ENCODE measurements at regions not wholly inside any gene's neighbourhood (a gene's known extent, or its start where the extent isn't known, plus 50 kb on each side); places are given as distances from the start of the nearest gene placed in this dataset.
"Not testable (repeated sequence)": the region's sequence is repeated elsewhere in the genome, so short reads cannot be mapped to it uniquely, and the experiment has no call there.

GRCh38 chr10:43922335-43923280, 273.9 kb upstream of the ZNF32 start:
- DNase-seq, result no peak

- DNase-seq, result no peak
Measured at GRCh38 chr10:43921881-43922280, 273.2 kb upstream of the ZNF32 start.

DNA sequence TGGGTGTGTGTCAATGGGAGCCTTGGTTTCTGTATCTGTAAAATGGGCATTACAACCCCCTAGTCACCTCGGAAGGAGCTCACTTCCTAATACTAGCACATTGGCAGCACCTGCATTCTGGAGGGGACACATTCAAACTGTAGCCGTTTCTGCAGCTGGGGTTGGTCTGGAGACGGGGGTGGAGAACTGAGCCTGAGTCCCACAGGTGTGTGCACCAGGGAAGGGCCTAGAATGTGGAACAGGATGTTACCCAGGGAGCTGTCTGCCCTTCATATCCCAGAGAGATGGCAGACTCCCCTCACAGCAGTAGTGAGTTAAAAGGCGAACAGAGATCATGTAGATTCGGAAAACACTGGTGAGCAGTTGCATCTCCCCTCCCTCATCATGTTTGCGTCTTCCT, 272.8 kb upstream of the ZNF32 start:
- DNase-seq, result no peak

- not testable (repeated sequence) for DNase-seq
Measured at GRCh38 chr10:43920236-43920758, 271.6 kb upstream of the ZNF32 start.

DNA sequence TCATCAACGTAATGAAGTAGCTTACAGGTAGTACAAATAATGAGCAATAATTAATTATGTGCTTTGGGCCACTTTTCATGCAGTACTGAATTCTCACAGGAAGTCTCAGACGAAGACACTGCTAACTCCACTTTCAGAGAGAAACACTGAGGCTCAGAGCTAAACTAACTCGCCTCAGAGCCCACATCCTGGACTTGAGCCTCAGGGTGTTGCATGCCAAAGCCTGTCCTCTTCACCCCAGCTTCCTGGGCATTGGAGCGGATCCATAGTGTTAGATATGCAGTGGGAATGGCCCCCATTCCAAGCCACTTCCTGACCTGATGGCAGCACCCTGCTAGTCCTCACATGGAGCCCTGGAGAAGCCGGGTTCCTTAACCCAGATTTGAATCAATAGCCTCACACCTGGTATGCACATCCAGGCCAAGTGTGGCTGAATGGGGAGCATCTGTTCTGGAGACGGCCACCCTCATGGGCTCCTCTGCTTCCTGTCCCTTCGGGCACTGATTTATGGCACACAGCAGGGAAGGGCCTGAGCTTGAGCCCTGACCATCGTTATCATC, 265.1 kb upstream of the ZNF32 start:
- DNase-seq, result no peak

DNA sequence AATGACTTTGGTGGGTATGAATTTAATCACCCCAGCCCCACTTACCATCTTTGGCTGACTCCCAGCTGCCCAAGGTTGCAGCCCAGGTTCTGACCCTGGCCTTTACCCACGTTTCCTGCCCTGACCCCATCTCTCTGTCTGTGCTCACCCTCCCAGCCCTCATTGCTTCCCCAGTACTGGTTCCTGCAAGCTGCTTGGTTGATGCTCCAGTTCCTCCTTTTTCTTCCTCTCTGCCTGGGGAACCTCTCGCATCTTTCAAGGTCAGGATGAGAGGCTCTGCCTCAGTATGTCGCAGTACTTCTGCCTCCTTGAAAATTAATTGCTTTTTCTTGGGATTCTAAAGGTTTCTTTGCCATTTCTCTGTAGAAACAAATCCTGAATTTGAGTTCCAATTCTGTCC, 263.8 kb upstream of the ZNF32 start:
- no peak for DNase-seq

GRCh38 chr10:43906490-43906889, 257.8 kb upstream of the ZNF32 start:
- no peak for DNase-seq

DNA sequence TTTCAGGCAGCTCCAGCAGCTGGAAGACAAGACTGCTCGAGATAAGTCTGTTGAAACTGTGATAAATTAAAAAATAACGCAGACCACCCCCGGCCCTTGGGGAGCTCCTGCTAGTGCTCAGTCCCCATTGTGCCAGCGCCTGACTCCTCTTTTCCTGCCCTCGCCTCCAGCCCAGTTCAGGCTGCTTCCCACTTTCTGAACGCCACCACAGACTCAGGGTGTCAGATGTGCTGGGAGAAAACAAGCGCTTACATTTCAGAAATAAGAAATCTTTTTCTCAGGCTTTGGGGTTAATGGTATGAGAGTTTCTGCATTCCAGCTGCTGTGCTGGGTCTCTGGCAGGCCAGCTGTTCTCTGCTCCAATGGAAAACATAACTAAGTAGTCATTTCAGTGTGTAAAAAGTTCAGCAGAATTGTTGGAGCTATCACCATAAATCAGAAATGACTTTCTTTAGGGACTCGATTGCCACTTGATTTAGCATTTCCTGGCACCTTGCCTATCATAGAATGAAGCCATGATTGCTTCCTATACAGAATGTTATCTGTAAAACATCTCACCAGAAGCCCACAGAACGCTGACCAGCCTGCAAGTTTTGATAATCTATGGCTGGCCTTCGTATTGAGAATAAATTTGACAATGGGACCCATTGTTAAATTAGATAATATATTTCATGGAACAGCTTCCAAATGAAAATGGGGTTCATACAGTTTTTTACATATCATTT, 257.0 kb upstream of the ZNF32 start:
- DNase-seq, result no peak

GRCh38 chr10:43904844-43905243, 256.2 kb upstream of the ZNF32 start:
- no peak for DNase-seq

DNA sequence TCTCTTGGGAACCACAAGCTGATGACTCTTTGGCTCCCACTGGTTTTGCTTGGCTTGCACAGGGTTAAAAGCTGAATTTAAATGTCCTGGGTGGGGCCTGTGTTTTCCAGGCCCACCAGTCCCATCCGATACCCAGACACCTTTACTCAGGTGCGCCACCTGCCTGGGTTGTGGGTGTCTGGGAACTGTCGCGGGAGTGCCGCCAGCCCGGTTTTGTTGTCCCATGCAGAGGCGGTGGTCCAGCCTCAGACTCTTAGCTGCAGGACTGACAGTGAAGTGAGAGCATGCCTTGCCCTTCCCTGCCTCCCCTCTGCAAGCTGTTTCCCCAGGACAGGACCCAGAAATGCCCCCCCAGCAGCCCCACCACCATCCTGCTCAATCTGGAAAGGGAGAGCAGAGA, 255.6 kb upstream of the ZNF32 start:
- DNase-seq, result no peak

DNA sequence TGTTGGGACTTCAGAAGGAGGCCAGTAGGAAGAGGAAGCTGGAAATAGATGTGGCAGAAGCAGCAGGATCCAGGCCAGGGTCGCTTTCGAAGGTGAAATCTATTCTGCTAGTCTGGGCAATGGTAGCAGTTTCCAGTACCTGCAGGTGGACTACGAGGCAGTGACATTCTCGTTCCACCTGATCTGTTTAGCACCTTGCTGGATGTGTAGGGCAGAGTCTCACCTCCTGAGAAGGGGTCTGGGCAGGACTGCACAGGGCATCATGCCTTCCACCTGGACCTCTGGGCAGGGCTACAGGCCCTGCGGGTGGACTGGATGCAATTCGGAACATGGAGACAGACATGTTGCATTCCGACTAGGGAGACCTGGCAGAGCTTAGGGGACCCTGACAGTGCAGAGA, 254.8 kb upstream of the ZNF32 start:
- DNase-seq, result no peak

GRCh38 chr10:43902842-43903241, 254.2 kb upstream of the ZNF32 start:
- no peak for DNase-seq

DNA sequence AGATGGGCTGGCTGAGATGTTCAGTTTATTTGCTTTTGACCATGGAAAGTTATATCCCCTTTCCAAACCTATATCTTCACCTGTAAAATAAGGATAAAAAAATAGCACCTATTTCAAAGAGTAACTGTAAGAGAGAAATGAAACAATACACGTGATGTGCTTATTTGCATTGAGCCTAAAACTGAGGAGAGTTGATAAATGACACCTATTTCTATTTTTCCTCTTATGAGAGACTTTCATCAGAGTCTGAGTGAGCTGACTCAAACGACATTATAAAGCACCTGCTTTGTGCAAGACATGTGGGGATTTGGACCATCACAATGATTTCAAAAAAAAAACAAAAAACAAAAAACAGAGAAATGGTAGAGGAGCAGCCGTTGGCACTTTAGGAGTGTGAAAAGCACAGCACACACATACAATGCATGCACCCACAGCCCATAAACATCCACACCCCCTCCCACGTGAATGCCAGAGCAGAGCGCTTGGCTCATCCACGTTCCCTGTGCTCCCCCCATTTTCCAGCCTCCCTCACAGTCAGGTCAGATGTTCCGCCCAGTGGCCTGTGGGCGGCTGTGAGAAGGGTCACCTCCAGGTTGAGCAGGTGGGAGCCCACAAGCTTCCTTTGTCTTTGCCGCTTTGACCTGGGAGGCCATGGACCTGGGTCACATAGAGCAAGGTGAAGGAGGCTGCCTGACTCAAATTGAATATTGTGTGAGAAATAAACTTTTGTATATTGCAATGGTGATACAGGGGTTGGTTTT, 253.2 kb upstream of the ZNF32 start:
- no peak for DNase-seq

- no peak for DNase-seq
Measured at GRCh38 chr10:43901302-43901701, 252.6 kb upstream of the ZNF32 start.

DNA sequence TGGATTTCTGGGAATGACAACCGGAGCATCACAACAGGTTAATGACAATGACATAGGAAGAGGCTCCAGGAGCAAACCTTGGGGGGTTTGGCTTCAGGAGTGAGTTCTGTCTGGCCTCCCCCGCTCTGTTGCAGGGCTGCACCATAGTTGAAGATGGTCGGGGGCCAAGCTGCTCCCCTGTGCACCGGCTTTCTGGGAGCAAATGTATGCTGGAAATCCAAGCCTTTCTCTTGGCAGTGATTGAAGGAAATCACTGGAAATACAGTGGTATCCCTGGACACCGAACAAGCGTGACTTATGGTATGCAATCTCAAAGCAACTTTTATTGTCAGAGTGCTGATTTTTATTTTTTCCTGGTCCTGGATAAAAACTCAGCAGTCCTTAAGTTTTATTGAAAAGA, 251.9 kb upstream of the ZNF32 start:
- no peak for DNase-seq

DNA sequence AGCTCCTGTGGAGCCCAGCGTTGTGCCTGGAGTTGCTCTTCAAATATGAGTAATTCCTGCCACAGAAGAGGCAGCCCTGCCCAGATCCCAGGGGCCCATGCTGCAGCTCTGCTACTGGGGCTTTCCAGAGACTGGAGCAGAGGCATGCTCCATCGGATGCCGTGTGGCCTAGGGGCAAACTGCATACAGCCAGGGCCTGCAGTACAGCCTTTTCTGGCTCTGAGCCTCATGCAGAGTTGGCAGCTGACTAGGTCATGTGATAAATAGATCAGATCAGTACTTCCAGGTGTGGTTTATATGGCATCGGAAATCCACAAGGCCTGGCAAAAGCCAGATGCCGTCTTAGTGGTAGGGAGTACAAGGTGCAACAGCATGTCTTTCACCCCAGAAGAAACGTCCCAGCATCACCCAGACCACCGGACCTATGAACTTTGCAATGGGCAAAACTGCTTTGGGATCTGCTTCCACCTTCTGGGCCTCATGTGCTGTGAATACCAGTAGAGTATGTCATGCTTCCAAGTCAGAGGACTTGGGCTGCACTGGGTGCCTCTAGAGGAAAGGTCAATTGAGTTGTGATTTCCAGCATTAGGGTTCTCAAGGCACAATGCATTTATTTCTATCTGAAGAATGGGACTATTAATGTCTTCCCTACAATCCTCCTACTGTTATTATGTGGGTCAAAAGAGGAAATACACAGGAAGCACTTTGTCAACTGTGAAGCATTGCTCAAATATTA, 250.7 kb upstream of the ZNF32 start:
- DNase-seq, result no peak

DNA sequence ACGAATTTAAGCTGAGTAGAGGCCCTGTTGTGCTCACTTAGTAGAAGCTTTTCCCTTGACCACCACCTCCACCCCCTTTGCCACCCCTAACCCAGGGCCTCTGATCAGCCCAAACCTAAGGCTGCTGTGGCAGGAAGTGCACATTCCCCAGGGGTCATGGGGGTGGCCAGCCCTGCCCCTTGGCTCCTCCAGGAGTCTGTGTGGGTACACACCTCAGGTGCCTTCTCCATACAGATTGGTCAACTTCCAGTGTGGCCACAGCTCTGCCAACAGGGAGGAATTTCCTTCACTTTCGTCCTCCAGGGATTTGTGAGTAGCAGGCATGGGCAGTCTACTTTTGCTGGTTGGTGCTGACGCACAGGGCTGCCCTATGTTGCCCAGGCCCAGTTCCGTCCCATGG, 249.9 kb upstream of the ZNF32 start:
- DNase-seq, result no peak

DNA sequence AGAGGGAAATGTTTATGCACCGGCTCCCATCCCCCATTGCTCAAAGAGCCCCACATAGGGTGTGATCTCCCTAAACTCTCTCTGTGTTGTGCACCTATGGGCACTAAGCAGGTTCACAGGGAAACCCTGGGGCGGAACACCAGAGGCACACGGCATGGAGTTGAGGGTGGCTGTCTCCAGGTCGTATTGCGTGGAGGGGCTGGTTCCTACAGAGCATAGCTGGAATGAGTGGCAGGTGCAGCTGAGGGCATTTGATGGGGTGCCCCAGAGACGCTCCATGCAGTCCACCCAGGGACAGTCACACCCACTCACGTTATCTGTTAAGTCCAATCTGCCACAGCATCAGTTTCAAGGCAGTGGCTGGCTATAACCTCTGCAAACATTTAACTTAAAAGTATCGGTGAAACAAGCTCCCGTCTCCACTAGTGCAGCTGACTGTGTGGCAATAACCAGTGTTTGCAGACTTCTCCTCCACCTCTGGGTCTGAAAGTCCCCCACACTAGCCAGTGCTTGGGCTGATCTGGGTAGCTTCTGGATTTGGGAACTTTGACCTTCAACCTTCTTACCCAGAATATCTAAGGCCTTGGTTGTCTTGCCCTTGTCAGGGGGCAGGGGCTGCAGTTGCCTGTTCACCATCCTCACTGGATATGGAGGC, 249.2 kb upstream of the ZNF32 start:
- no peak for DNase-seq

GRCh38 chr10:43892062-43892770, 243.5 kb upstream of the ZNF32 start:
- no peak for DNase-seq

- DNase-seq, result no peak
Measured at GRCh38 chr10:43891241-43891640, 242.6 kb upstream of the ZNF32 start.

DNA sequence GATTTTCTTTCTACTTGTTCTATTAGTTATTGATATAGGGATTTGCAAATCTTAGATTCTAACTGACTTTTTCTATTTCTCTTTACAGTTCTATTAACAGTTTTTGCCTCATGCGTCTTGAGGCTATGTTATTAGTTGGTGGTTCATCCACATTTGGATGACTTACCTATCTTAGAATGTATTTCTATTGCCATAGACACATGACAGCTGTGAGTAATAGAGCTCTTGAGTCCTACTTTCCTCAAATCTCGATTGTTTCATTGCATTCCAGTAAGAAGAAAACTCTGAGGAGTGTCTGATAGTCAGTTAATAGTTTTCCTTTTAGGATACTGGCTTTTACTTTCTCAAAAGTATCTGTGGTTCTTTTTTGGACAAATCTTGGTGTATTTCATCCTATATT, 241.4 kb upstream of the ZNF32 start:
- no peak for DNase-seq

Measured in activated gamma-delta T cell treated with Interleukin-2 at 50 U/mL for 16 hours (primary cell).